ENCODE measurements at regions not wholly inside any gene's neighbourhood (a gene's known extent, or its start where the extent isn't known, plus 50 kb on each side); places are given as distances from the start of the nearest gene placed in this dataset.

- Histone ChIP-seq H3K18ac (ENCODE audit: extremely low read depth, low read length) (no peak overlapping the region), H3K27me3 (replicated peaks in 1 of 4; ENCODE audit: control insufficient read depth in 3 of 4, extremely low read depth in 1 of 4, insufficient read depth in 3 of 4, low read length in 3 of 4) (no peaks in the 10 kb centered on the region), H3K9ac (replicated peaks in 1 of 4; ENCODE audit: extremely low read depth in 1 of 4, low read depth in 3 of 4, low read length in 3 of 4) (no peak overlapping the region), H2BK20ac (ENCODE audit: low read length) (no peak overlapping the region), H3K79me2 (ENCODE audit: control insufficient read depth in 1 of 2, insufficient read depth in 2 of 2, low read length in 2 of 2) (no peaks in the 10 kb centered on the region), H3K4me2 (ENCODE audit: insufficient read depth in 1 of 2, low read depth in 2 of 2, low read length in 2 of 2) (no peak overlapping the region), H3K36me3 (ENCODE audit: control insufficient read depth in 2 of 4, insufficient read depth in 4 of 4, low read length in 3 of 4) (no peaks in the 10 kb centered on the region), H3K4me3 (ENCODE audit: extremely low read depth in 1 of 4, insufficient read depth in 2 of 4, low read depth in 3 of 4, low read length in 4 of 4) (no peak overlapping the region), H3K4ac (replicated peaks; ENCODE audit: insufficient read length, low read depth, low read length) (no peak overlapping the region), H3K4me1 (replicated peaks in 1 of 4; ENCODE audit: control insufficient read depth in 3 of 4, insufficient read depth in 4 of 4, low read length in 3 of 4) (no peaks in the 10 kb centered on the region), H4K5ac (ENCODE audit: insufficient read length, low read depth, low read length) (no peak overlapping the region), H2BK15ac (ENCODE audit: low read length) (no peak overlapping the region), H3K23me2 (ENCODE audit: low read depth, low read length) (no peaks in the 10 kb centered on the region), H3K14ac (ENCODE audit: insufficient read length) (no peak overlapping the region), H3K56ac (replicated peaks; ENCODE audit: insufficient read length, low read depth, low read length) (no peak overlapping the region), H3K23ac (ENCODE audit: insufficient read length) (no peak overlapping the region), H4K8ac (ENCODE audit: extremely low read depth, insufficient read depth, low read length) (no peak overlapping the region), H3K9me3 (ENCODE audit: insufficient read depth in 2 of 2, low read depth in 1 of 2, low read length in 1 of 2) (peaks cover 9 to 13% of the 10 kb centered on the region in 2 experiments; a peak in 3 of 4 replicates), H3K27ac (ENCODE audit: low read depth, low read length) (no peak overlapping the region), H4K91ac (replicated peaks; ENCODE audit: insufficient read length, low read length) (no peak overlapping the region), H2BK120ac (replicated peaks; ENCODE audit: low read depth, low read length) (no peak overlapping the region), H3K79me1 (ENCODE audit: low read depth, low read length) (no peaks in the 10 kb centered on the region), H2AFZ (ENCODE audit: low read length) (no peak overlapping the region), H4K20me1 (replicated peaks in 1 of 2; ENCODE audit: control insufficient read depth in 1 of 2, insufficient read depth in 2 of 2, low read length in 2 of 2) (no peaks in the 10 kb centered on the region), H2BK5ac (ENCODE audit: low read depth, low read length) (no peak overlapping the region), H2BK12ac (ENCODE audit: low read depth, low read length) (no peak overlapping the region), H2AK5ac (ENCODE audit: low read depth, low read length) (no peak overlapping the region)
- no peak for TF ChIP-seq BCL11A (IDR thresholded peaks at IDR 0.05; ENCODE audit: low read depth in 2 of 2, low read length in 2 of 2)
- TF ChIP-seq CEBPB (IDR thresholded peaks at IDR 0.05; ENCODE audit: low read depth, low read length) = no peak
- TF ChIP-seq TBP (IDR thresholded peaks at IDR 0.05; ENCODE audit: low read depth, low read length) = no peak
- no peak for TF ChIP-seq CBX8 (IDR thresholded peaks at IDR 0.05; ENCODE audit: borderline replicate concordance, low read depth, low read length)
- TF ChIP-seq POU5F1 (IDR thresholded peaks at IDR 0.05; ENCODE audit: low read depth, low read length) = no peak
- POLR2A ChIA-PET (ENCODE audit: partially characterized antibody) = interaction anchor here (1.3 kb wide), 1 partner anchor 8 kb away, joined by 3 read pairs; no protein-coding TSS in a partner anchor
- DNase-seq (ENCODE audit: low read depth in 1 of 2, low spot score in 2 of 2) (no peak), FAIRE-seq (no peak)
- CTCF ChIA-PET (ENCODE audit: partially characterized antibody) = interaction anchor here (0.7 to 1.0 kb wide), 2 partner anchors 13 to 226 kb away, joined by 3 read pairs; no protein-coding TSS in a partner anchor
- 86% methylated on average over 1 of the region's 1 CpG; no CpG with 5 or more reads in 1 of the 2 experiments for WGBS, 2 experiments (ENCODE audit: extremely low coverage in 1 of 2, insufficient coverage in 1 of 2, insufficient read length in 1 of 2, insufficient replicate concordance in 2 of 2, low coverage in 1 of 2, low lambda C conversion rate in 2 of 2, missing lambda C conversion rate in 1 of 2)
These were observed 229.6 kb downstream of the GPAM start for GRCh38 chr10:111953949-111954348.

Data from H1 (cell line).